Esophagus (tissue), 2 donors: ENCODE measurements at regions not wholly inside any gene's neighbourhood (a gene's known extent, or its start where the extent isn't known, plus 50 kb on each side); places are given as distances from the start of the nearest gene placed in this dataset.

Source experiments
- H3K27ac ChIP-seq, 2 donors: one replicate each; pipeline ENCODE4 v1.5.1; 2013; ENCODE audit warnings: low read depth in 2 of 2, mild to moderate bottlenecking in 2 of 2, inconsistent platforms in 1 of 2, low read length in 1 of 2, moderate library complexity in 1 of 2
- H3K27me3 ChIP-seq, 2 donors: one replicate each; pipeline ENCODE4 v1.6.1; 2013; ENCODE audit warnings: low read length in 2 of 2, control low read depth in 1 of 2, mild to moderate bottlenecking in 1 of 2; ENCODE audit not compliant: insufficient read depth in 2 of 2, control insufficient read depth in 1 of 2
- H3K36me3 ChIP-seq, 2 donors: one replicate each; pipeline ENCODE4 v1.6.1; 2013; ENCODE audit warnings: low read length in 1 of 2; ENCODE audit not compliant: control insufficient read depth in 2 of 2, insufficient read depth in 2 of 2
- H3K4me1 ChIP-seq, 2 donors: one replicate each; pipeline ENCODE4 v1.6.1; 2013; ENCODE audit warnings: low read length in 1 of 2; ENCODE audit not compliant: control insufficient read depth in 2 of 2, insufficient read depth in 2 of 2
- H3K4me3 ChIP-seq, 2 donors: one replicate each; pipeline ENCODE4 v1.5.1; 2013; ENCODE audit warnings: low read length in 2 of 2, mild to moderate bottlenecking in 2 of 2, low read depth in 1 of 2, moderate library complexity in 1 of 2
- H3K9me3 ChIP-seq, 2 donors: one replicate each; pipeline ENCODE4 v1.6.1; 2013; ENCODE audit warnings: mild to moderate bottlenecking in 2 of 2, low read depth in 1 of 2, low read length in 1 of 2, moderate library complexity in 1 of 2; ENCODE audit not compliant: control insufficient read depth in 2 of 2, insufficient read depth in 1 of 2
- WGBS, 2 donors: extraction: QIAGEN DNeasy Blood & Tissue Kit; methylation state at CpG; one replicate each; pipeline ENCODE4 v1.1.7; 2013; 5-methylcytosine and 5-hydroxymethylcytosine counted together
- donor health status: healthy with polysubstance abuse.
- donor health status: Bipolar disorder and iron deficiency.

GRCh38 chr15:81608309-81608829, 234.4 kb upstream of the TMC3 start:
- Histone ChIP-seq H3K4me1 (no peaks in the 10 kb centered on the region), H3K9me3 (no peaks in the 10 kb centered on the region), H3K36me3 (no peaks in the 10 kb centered on the region), H3K27ac (no peak overlapping the region), H3K4me3 (no peak overlapping the region), H3K27me3 (peaks cover 0 to 2% of the 10 kb centered on the region in 2 donors)
- WGBS, 2 donors: 74 to 80% methylated on average over 2 of the region's 2 CpGs

GRCh38 chr15:81604713-81605112, 230.7 kb upstream of the TMC3 start:
- Histone ChIP-seq H3K36me3 (no peaks in the 10 kb centered on the region), H3K27me3 (no peaks in the 10 kb centered on the region), H3K4me1 (no peaks in the 10 kb centered on the region), H3K9me3 (no peaks in the 10 kb centered on the region), H3K27ac (no peak overlapping the region), H3K4me3 (no peak overlapping the region)
- WGBS, 2 donors: 71% methylated on average over 5 of the region's 5 CpGs

GRCh38 chr15:81596159-81596865, 222.3 kb upstream of the TMC3 start:
- H3K4me1 ChIP-seq: no peaks in the 10 kb centered on the region
- H3K4me3 ChIP-seq: no peak overlapping the region
- no peak overlapping the region for H3K27ac ChIP-seq
- H3K9me3 ChIP-seq: no peaks in the 10 kb centered on the region
- no peaks in the 10 kb centered on the region for H3K27me3 ChIP-seq
- 78 to 79% methylated on average over 6 of the region's 6 CpGs for WGBS, 2 donors
- no peaks in the 10 kb centered on the region for H3K36me3 ChIP-seq

GRCh38 chr15:81595752-81596151, 221.7 kb upstream of the TMC3 start:
- H3K9me3 ChIP-seq: no peaks in the 10 kb centered on the region
- H3K36me3 ChIP-seq: no peaks in the 10 kb centered on the region
- no peaks in the 10 kb centered on the region for H3K27me3 ChIP-seq
- WGBS, 2 donors: 56 to 67% methylated on average over 1 of the region's 1 CpG
- H3K27ac ChIP-seq: no peak overlapping the region
- H3K4me1 ChIP-seq: no peaks in the 10 kb centered on the region
- H3K4me3 ChIP-seq: no peak overlapping the region

GRCh38 chr15:81589671-81590070, 215.7 kb upstream of the TMC3 start:
- H3K27ac ChIP-seq: no peak overlapping the region
- no peaks in the 10 kb centered on the region for H3K4me1 ChIP-seq
- H3K36me3 ChIP-seq: no peaks in the 10 kb centered on the region
- WGBS, 2 donors: 85 to 91% methylated on average over 4 of the region's 4 CpGs
- no peak overlapping the region for H3K4me3 ChIP-seq
- no peaks in the 10 kb centered on the region for H3K9me3 ChIP-seq
- H3K27me3 ChIP-seq: no peaks in the 10 kb centered on the region

- H3K36me3 ChIP-seq: no peaks in the 10 kb centered on the region
Observed at GRCh38 chr15:81575436-81576123, 201.6 kb upstream of the TMC3 start.

GRCh38 chr15:81573098-81573746, 199.2 kb upstream of the TMC3 start:
- Histone ChIP-seq H3K27me3 (no peaks in the 10 kb centered on the region), H3K36me3 (no peaks in the 10 kb centered on the region), H3K27ac (no peak overlapping the region), H3K9me3 (no peaks in the 10 kb centered on the region), H3K4me3 (no peak overlapping the region), H3K4me1 (no peaks in the 10 kb centered on the region)
- 81 to 91% methylated on average over 9 of the region's 9 CpGs for WGBS, 2 donors

More at GRCh38 chr15:81575436-81576123, 201.6 kb upstream of the TMC3 start:
- H3K9me3 ChIP-seq: no peaks in the 10 kb centered on the region
- no peak overlapping the region for H3K27ac ChIP-seq
- H3K4me1 ChIP-seq: no peaks in the 10 kb centered on the region
- WGBS, 2 donors: 33 to 41% methylated on average over 7 of the region's 7 CpGs
- H3K4me3 ChIP-seq: no peak overlapping the region
- H3K27me3 ChIP-seq: no peaks in the 10 kb centered on the region

GRCh38 chr15:81572190-81572589, 198.2 kb upstream of the TMC3 start:
- no peaks in the 10 kb centered on the region for H3K36me3 ChIP-seq
- H3K27me3 ChIP-seq: no peaks in the 10 kb centered on the region
- no peak overlapping the region for H3K27ac ChIP-seq
- H3K4me1 ChIP-seq: no peaks in the 10 kb centered on the region
- no peaks in the 10 kb centered on the region for H3K9me3 ChIP-seq
- no peak overlapping the region for H3K4me3 ChIP-seq

- H3K27me3 ChIP-seq: no peaks in the 10 kb centered on the region
- H3K36me3 ChIP-seq: no peaks in the 10 kb centered on the region
- no peaks in the 10 kb centered on the region for H3K4me1 ChIP-seq
- no peak overlapping the region for H3K4me3 ChIP-seq
- WGBS, 2 donors: 39 to 51% methylated on average over 4 of the region's 4 CpGs
- no peaks in the 10 kb centered on the region for H3K9me3 ChIP-seq
- no peak overlapping the region for H3K27ac ChIP-seq
Observed at GRCh38 chr15:81569286-81570080, 195.5 kb upstream of the TMC3 start.
